GM18507 (cell line): ENCODE measurements at regions not wholly inside any gene's neighbourhood (a gene's known extent, or its start where the extent isn't known, plus 50 kb on each side); places are given as distances from the start of the nearest gene placed in this dataset.

Experiments
- DNase-seq: peaks from one replicate; pipeline ENCODE4 v3.0.0; 2011; ENCODE audit warnings: low read depth; ENCODE audit not compliant: insufficient read length; ENCODE audit errors: extremely low spot score
- FAIRE-seq: peaks from 2 replicates; lab custom pipeline; 2011; peaks lifted over from hg19 to GRCh38; lab: Jason Lieb, UNC

DNA sequence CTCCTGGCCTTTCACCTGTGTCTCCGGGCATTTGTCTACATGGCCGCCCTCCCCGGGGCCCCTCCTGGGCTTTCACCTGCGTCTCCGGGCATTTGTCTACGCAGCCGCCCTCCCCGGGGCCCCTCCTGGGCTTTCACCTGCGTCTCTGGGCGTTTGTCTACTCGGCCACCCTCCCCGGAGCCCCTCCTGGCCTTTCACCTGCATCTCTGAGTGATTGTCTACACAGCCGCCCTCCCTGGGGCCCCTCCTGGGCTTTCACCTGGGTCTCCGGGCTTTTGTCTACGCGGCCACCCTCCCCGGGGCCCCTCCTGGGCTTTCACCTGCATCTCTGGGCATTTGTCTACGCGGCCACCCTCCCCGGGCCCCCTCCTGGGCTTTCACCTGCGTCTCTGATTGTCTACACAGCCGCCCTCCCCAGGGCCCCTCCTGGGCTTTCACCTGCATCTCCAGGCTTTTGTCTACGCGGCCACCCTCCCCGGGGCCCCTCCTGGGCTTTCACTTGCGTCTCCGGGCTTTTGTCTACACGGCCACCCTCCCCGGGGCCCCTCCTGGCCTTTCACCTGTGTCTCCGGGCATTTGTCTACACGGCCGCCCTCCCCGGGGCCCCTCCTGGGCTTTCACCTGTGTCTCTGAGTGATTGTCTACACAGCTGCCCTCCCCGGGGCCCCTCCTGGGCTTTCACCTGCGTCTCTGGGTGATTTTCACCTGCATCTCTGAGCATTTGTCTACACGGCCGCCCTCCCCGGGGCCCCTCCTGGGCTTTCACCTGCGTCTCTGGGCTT is 68.0 kb upstream of the GALNT9 start:
- FAIRE-seq (no peak), DNase-seq (no peak)

DNA sequence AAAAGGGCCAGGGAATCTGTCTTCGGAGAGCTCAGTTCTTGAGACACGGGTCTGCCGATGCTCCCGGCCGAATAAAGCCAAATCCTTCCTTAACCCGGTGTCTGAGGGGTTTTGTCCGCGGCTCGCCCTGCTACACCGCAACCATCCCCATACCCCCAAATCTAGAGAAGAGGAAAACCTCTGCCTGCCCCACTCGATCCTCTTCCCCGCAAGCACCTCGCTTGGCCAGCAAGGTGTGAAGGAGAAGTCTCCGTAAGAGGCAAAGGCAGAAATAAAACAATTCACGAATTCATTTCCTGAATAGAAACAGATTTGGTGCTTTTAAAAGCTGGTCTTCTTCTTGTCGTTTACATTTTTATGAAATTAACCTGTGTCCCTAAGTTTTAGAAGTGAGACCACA is 67.3 kb upstream of the GALNT9 start:
- FAIRE-seq (no peak), DNase-seq (no peak)

DNA sequence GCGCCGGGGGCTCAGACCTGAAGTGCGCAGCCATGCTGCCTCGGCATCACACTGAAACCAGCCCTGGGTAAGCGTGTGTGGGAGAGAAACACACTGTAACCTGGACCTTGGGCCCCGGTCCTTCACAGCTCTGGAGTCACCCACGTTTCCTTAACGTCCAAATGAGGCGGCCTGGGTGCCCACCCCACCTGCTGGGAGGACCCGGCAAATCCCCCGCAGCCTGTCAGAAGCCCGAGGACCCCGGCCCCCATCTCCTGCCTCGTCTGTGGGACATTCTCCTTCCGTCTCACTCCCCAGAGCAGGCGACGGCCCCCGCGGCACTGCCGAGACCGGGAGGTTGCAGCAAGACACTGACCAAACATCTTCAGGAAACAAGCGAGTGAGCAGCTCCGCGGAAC is 66.5 kb upstream of the GALNT9 start:
- FAIRE-seq (no peak), DNase-seq (no peak)

DNA sequence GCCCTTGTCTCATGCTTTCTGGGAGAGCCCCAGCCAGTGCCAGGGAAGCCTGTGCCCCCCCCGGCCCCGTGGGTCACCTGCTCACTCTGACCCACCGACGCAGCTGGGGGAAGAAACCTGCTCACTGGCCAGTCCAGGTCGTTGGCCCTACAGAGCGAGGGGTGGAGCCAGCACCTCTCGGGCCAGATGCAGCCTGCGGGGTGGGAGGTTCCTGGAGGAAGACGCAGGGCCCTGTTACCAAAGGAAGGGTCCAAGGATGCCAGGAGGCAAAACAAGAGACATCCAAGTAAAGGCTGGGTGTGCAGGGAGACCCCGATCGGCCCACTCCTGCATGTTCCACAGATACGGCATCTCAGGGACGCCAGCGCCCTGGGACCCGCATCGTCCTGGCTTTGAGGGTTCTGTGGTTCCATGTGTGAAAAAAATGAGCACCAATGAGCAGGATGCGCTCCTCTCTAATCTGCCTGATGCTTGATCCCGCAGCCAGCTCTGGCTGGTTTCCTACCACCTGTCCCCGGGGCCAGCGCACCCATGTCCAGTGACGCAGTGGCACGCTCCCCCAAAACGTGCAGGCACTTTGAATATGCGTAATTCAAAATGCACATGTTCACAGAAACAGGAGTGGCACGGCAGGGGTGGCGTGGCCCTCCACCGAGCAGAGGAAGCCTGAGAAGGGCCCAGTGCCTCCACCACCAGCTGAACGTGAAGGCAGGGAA is 66.0 kb upstream of the GALNT9 start:
- FAIRE-seq (no peak), DNase-seq (no peak)

- FAIRE-seq (no peak), DNase-seq (no peak)
Measured at GRCh38 chr12:132393991-132394949, 64.9 kb upstream of the GALNT9 start.

DNA sequence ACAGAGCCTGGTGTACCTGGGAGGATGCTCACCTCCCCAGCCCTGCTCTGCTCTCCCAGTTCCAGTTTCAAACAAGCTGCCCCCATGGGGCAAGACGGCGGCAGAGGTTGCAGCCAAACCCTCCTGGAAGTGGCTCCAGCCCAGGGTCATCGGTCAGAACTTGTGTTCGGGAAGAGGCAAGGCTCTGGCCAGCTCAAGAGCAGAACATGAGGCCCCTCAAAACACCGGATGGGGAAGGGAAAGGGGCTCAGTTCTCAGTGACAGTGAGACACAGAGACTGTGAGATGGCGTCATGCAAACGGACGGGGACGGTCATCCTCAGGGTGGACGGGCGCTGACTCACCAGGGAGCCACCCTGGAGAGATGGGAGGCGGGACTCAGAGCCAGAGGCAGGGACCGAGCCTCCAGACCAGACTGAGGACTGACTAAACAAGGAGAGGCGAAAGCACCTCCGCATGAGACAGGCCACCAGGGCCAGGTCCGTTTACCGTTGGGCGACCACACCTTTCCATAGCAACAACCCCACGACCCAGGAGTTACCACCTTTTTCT is 63.9 kb upstream of the GALNT9 start:
- DNase-seq (no peak), FAIRE-seq (no peak)

GRCh38 chr12:132392389-132393244 is 63.2 kb upstream of the GALNT9 start:
- FAIRE-seq, result no peak

GRCh38 chr12:132391326-132392041 is 62.1 kb upstream of the GALNT9 start:
- no peak for FAIRE-seq

More at GRCh38 chr12:132392389-132393244, 63.2 kb upstream of the GALNT9 start:
- DNase-seq, result no peak

DNA sequence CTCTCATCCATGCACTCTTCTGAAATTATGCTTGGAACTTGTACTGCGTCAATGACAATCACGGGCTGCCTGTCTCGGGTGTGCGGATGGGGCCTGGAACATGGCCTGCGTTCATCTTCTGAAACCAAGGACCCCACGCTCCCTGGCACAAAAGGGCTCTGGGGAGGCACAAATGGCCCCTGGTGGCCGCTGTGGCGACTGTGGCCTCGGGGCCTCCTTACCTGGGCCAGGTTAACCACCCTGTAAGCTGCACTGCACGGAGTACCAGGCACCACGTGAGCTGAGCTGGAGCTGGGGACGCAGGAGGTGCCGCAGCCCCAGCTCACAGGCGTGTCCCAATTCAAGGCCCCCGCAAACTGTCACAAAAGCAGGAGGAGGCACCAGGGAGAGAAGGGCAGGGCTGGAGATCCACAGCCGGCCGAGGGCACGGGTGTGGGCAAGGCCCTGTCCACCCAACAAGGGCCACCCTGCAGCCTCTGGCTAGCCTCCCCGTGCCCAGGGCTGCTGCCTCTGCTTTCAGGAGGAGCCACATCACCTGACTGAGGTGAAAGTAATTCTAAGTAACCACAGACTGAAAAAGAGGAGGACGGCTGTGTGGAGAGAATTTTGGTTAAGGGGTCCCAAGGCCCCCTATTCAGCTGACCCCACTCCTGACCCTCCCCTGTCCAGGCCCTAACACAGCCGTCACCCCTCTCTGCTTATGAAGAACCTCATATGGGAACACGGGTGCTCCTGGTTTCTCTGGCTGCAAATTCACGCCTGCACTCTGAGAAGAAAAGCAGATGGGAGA is 61.1 kb upstream of the GALNT9 start:
- no peak for DNase-seq
- FAIRE-seq, result no peak

More at GRCh38 chr12:132391326-132392041, 62.1 kb upstream of the GALNT9 start:
- DNase-seq, result no peak

GRCh38 chr12:132389526-132390286 is 60.3 kb upstream of the GALNT9 start:
- DNase-seq, result no peak
- no peak for FAIRE-seq

- FAIRE-seq (no peak), DNase-seq (no peak)
Measured at GRCh38 chr12:132389026-132389425, 59.6 kb upstream of the GALNT9 start.

GRCh38 chr12:132388379-132389015 is 59.1 kb upstream of the GALNT9 start:
- DNase-seq (no peak), FAIRE-seq (no peak)

GRCh38 chr12:132386926-132387497 is 57.6 kb upstream of the GALNT9 start:
- FAIRE-seq (no peak), DNase-seq (no peak)

DNA sequence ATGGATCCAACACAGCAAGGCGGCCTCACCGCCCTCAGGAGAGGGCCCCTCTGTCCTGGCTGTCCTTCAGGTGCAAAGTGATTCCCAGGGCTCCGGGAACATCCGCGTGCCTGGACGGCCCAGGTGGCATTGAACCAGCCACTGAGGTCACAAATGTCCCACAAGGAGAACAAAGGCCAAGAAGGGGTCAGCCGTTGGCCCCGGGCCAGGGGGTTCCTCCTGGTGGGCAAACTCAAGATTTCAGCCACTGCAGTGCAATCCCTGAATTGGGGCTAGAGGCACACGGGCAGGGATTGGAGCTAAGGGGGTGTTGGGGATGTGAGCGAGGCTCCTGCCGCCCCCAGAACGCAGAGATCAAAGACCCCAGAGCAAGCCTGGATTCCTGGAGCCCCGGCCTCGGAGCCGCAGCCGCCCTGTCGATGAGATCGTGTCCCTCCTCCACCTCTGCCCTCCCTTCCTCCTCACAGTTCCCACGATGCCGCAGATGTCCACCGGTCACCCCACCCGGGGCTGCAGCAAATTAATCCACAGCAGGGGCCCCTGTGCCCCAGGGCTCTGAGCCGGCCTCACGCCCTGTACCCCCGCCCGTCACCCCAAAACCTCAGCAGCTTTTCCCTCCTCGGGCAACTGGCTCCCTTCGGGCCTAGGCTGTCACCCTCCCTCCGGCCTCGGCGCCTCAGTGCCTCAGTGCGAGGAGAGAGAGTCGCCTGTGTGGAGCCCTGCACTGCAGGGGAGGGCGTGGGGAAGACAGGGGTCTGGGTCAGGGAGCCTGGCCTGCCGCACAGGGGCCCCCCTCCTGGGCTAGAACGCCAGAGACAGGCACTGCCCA is 56.7 kb upstream of the GALNT9 start:
- FAIRE-seq (no peak), DNase-seq (no peak)
